ENCODE measurements at regions not wholly inside any gene's neighbourhood (a gene's known extent, or its start where the extent isn't known, plus 50 kb on each side); places are given as distances from the start of the nearest gene placed in this dataset.

DNA sequence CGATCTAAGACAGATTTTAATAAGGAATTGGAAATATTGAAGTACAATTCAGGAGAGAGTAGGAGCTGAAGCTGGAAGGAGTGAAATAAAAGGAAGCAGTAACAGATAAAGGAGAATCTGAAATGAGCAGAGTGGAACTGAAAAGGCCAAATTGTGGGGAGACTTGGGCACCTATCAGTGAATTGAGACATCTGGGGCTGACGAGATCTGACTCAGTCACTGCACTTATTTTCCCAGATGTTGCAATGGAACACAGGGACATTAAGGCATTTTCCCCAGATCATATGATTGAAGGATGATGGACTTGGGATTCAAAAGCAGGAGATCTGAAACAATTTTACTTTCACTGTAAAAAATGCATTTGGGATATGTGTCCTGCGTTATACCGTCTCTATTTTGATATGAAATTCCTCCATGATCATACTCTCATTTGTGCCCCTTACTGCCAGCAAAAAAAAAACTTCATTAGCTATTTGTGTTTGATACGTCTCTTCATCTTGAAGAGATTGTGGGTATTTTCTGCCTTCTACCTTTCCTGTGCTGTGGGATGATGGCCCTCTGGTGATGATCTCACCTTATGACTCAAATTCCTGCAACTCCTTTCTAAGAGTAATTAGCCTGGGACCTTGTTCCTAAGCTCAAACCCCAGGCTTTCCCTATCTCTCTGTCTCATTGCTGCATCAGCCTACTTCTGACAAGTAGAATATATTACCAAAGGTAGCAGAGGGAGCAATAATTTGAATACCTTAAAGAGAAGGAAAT is 278.5 kb upstream of the MAN1A1 start:
- no peak for DNase-seq

DNA sequence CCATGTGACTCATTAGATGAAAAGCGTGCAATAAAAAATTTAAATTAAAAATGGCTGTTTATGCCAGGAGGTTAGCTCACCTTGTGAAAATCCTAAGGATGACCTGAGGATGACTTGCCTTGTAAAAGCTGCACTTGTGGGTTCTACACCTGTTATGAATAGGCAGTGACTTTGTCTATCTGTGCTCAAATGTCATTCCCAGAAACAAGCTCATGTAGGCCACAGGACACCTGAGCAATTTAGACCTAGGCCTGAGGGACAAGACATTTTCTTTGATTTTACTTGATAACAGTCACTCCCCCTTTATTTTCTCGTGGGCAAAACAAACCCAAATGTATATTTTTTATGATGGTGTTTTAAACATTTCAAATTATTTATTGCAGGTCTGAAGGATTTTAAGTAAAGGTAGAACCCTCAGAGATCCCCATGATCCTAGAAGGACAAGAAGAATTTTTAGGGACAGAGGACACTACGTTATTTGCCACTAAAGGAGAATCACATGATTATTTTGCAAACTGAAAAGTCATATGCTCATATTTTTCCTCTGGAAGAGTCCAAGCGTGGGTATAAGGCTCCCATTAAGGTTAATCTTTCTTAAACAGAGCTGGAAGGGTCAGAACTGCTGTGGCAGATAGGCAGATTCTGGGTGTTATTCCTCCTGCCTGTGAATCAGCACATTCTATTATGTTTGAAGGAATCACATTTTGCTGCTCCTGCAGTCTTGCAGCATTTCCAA is 277.5 kb upstream of the MAN1A1 start:
- DNase-seq: no peak

DNA sequence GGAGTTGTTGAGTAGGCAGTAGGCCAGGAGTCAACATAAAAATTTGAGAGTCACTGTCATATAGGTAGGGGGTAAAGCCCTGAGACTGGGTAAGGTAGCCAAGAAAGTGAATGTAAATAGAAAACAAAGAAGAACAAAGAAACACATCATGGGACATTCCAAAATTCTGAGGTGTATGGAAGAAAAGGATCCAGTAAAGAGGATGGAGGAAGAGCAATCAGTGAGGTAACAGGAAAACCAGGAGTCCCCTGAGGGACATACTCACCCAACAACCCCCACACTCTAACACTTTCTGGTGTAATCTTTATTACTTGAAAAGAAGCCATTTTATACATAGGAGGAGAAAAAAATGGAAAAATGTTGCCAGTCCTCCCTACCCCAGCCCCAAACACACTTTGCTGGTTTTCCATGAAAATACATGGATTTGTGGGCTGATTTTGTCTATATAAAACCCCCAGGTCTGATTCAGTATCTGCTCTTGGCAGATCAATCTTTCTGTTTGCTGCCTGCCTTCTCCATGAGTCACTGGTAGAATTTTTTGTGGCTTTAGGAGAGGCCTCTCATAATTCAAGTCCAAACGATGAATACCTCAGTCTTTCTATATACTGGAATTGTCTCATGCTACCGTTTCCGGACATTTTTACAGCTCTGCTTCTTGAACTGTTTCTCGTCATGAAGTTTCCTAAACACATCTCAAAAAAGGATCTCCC is 271.4 kb upstream of the MAN1A1 start:
- no peak for DNase-seq

DNA sequence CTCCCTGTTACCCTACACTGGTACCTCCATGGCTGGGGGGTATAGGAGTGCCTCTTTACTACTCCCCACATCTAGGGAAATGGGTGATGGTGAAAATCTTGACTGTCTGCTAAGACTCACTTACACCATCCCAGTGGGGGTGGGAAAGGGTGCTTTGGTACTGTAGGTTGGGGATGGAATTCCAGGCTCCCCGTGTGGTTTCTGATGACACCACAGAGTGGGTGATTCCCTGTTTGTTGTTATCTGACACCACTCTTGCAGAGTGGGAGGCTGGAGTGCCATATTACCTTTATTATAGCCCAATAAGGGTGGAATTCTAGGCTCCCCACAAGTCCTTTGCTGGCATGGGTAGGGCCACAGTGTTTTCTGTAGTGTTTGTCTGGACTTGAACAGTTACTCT is 264.6 kb upstream of the MAN1A1 start:
- no peak for DNase-seq

DNA sequence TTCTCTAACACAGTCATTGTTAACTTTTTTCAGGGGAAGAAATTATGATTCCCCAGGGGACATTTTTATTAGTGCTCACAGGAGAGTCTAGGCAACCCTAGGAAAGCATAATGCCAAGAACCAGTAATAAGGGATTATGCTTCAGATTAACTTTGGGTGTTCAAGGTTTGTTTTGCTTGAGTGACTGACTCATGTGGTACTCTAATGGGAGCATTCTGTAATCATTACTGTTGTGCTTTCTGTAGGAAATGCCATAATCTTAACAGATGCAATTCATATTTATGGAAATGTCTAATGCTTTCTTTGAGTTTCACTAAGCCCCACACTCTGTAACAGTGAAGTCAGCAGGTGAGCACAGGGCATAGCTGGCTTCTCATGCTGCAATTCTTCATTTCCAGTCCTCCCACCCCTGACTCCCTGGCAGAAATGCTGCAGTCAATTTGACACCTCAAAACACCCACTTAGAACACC is 263.4 kb upstream of the MAN1A1 start:
- no peak for DNase-seq

DNA sequence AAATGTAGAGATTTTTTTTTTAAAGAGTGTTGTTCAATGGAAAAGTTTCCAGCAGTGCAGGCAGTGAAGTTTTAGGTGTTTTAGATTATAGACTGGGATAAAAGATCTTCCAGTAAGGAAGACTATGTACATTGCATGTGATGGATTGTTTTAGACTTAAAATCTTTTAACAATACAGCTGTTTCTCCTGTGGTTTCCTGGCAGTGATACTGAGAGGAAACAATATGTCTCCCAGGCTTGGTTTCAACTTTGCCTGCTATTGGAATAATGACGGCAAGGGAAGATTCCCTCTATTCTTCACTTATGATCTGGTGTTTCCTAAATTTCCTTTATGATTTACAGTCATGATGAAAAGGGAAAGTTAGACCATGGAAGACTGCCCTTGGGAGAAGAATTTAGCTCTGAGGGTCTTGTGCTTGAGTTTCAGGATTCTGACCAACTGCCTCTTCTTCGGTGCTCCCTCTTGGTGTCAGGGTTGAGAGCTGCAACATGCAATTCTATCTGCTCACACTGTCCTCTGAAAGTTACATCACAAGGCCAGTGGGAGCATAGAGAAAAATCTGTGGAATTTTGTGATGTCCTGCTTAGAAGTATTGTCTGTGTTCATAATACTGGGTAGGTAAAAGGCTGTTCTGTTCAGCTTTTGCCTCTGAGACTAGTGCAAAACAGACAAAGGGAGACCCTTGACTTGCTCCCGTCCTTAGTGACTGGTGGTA is 262.8 kb upstream of the MAN1A1 start:
- DNase-seq: no peak

DNA sequence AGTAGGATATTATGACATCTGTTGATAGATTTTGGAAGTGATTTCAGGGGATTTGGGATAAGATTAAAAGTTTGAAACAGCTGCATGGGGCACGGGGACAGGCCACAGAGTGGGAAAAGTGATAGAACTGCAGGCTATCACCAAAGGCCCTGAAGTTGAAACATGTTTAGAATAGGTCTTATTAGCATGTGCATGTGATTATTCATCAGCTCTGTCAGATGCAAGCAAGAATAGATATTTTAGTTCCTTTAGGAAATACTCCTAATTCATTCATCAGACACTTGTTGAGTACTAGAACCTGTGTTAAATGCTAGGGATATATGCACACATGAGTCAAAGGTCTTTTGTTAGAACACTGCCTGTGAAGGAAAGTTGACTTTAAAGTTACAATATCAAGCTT is 261.2 kb upstream of the MAN1A1 start:
- no peak for DNase-seq

DNA sequence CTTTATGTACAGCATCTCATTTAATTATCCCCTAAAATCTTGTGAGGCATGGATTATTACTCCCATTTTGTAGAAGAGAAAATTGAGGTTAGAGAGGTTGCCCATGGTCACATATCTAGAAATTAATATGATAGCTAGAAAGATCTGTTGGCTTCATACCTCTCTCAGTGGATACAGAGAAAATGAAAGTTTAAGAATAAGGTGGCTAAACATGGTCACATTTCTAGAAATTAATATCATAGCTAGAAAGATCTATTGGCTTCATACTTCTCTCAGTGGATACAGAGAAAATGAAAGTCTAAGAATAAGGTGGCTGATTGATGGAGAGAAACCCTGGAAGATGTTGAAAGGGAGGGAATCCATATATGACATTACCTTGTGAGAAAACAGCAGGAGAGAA is 260.7 kb upstream of the MAN1A1 start:
- no peak for DNase-seq

DNA sequence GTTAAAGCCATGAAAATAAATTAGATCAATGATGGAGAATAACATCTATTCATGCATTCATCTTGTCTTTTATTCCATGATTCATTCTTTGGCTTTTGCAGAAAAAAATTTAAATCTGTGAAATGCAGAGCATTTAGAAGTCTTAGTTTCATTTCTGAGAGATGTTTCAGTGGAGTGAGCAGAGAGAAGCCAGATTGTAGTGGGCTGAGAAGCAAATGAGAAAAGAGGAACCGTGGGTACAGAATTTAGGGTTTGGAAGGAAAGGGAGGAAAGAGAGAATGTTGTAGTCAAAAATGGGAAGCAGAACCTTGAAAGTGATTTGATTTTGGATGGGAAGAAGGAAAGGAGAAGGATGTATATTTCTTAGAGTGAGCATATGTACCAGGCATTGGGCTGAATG is 260.3 kb upstream of the MAN1A1 start:
- DNase-seq: no peak

DNA sequence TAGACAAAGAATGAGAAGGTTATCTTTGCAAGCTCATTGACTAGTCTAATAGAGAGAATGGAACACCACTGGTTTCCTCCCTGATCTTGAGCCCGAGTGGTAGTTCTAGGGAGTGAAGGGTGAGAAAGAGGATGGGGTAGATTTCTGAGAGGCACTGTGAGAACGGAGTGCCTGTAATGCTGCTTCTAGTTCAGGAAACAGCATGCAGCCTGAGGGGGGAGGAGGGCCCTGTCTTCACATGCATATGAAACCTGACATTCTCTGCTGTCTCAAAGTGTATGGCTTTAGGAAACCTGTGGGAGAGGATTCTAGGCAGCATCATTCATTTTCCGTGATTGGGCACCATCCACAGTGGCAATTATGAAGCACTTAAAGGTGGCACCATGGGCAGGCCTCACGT is 259.4 kb upstream of the MAN1A1 start:
- DNase-seq: no peak

DNA sequence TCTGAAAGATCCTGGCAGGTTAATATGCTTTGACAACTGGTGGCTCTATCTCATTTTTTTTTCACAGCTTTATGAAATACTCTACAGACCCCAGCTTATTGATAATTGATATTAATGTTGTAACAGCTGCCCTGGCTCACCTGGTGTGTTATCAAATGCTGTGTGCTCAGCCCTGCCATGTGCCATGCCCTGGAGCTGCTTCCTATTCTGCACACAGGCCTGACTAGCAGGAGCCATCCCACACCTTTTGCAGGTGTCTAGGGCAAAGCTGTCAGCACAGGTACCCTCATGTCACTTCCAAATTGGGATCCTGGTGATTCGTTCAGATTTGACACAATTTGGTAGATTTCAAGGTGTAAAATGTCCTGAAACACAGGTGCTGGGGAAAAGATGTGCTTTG is 254.6 kb upstream of the MAN1A1 start:
- DNase-seq: no peak

DNA sequence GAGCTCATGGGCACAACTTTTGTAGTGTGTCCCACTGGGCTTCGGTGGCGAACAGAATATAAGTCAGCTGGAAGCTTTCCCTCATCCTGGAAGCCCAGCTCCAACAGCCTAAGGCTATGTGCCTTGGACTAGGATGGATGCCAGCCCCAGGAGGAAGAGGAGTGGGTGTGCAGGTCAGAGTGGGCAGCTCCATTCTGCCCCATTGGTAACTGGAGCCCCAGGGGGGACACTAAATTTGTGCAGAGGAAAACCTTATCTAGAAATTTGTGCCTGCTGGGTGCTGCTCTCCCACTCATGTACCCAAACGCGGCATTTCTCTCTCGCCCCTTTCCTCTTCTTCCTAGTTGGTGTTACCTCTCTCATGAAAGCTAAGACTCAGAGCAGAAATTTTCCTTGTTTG is 253.9 kb upstream of the MAN1A1 start:
- no peak for DNase-seq

DNA sequence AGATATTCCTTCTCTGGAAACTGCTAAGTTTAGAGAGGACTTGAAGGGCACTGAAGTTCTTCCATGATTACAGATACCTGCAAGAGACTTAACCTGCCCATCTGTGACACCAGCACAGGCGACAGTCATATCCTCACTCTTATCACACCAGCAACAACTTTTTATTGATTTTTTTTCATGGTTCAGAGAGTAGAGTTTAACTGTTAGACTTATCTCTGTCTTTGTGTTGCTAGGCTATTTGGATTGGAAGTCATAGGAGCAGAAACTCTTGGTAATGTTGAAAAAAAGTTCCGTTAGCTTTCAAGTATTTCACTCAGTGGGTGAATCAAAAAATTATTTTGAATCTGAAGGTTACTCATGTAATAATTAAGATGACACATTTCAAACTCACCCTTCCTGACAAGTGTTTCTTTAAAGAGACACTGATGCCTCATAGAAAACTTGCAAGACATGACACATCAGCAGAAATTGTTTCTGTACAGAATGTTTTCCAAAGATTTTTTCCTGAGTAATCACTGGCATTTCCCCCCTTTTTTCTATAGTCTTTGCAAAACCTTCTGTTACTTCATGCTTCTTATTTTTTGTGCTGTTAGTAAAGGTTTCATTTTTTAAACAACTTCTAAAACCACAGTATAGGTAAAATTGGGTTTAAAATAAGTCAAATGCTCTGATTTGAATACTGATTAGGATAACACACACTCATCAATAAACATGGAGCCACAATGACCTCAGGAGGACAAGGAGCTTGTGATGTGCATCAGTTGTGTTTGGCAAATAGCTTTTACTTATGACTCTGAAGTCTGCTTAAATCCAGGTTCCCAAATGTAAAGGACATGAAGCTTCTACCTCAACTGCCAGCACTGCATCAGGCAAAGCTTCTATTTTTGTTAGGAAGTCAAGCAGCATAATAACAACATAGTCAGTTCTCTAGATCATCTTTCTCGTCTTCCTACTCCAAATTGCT is 252.9 kb upstream of the MAN1A1 start:
- no peak for DNase-seq

DNA sequence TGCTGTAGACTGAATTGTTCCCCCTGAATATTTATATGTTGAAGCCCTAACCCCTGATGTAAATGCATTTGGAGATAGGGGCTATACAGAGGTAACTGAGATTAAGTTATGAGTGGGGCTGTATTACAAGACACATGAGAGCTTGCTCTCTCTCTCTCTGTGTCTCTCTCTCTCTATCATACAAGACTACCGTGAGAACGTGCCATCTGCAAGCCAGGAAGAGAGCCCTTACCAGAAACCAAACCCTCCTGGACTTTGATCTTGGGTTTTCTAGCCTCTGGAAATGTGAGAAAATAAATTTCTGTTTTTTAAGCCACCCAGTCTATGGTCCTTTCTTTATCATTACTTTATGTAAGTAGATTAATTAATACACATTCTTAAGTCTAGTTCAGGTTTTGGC is 249.3 kb upstream of the MAN1A1 start:
- DNase-seq: no peak

DNA sequence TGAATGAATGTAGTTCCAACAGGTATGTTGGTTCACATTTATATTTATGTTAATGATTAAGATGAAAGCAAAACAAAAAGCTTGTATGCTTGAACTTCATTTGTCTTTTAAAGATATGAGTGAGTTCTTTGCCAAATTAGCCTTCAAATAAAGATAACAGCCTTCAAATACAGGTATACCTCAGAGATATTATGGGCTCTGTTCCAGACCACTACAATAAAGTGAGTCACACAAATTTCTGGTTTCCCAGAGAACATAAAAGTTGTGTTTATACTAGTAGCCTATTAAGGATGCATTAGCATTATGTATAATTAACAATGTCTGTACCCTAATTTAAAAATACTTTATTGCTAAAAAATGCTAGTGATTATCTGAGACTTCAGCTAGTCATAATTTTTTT is 245.3 kb upstream of the MAN1A1 start:
- DNase-seq: no peak

DNA sequence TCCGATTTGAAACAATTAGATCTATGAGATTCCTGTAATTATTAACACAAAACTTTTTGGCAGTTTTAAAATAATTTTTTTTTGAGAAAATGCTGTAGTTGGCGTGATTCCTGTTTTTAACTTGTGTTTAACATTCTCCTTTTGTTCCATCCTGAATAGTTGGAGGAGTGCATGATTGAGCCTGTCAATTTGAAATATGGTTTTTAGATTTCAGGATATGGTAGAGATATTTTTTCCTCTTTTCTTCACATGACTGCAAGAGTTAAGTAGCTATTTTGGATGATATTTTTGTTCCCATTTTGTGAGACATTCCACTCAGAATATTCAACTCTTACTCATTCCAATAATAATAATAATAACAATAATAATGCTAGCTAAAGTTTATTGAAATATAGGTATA is 241.7 kb upstream of the MAN1A1 start:
- no peak for DNase-seq

DNA sequence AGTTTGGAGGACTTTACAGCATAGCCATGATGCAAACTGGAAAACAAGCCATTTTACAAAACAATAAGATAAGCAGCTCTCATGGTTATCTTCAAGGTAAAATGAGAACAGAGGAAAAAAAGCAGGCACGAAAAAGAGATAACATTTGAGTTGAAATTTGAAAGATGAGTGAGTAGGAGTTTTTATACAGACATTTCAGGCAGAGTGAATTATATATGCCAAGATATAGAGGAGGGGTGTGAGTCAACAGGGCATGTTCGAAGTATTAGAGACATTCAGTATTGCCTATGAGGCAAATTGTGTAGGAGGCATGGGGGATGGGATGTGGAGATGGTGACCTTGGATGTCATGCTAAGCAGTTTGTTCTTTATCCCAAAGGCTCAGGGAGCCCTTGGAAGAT is 240.5 kb upstream of the MAN1A1 start:
- DNase-seq: no peak

DNA sequence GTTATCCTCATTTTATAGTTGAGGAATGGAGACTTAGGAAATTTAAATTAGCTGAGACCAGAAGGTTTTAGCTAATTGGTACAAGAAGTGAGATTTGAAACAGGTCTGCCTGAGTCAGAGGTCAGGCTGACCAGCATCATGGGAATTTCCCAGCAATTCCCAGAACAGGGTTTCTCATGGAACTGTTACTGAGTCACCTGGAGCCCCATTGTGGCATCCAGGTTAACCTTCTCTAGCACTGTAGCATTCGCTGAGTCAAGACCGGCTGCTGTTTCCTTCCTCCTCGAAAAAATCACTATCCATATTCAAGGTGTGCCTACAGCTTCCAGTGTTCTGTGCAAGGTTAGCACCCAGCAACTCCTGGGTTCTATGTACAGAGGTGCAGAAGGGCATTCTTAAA is 238.0 kb upstream of the MAN1A1 start:
- no peak for DNase-seq

DNA sequence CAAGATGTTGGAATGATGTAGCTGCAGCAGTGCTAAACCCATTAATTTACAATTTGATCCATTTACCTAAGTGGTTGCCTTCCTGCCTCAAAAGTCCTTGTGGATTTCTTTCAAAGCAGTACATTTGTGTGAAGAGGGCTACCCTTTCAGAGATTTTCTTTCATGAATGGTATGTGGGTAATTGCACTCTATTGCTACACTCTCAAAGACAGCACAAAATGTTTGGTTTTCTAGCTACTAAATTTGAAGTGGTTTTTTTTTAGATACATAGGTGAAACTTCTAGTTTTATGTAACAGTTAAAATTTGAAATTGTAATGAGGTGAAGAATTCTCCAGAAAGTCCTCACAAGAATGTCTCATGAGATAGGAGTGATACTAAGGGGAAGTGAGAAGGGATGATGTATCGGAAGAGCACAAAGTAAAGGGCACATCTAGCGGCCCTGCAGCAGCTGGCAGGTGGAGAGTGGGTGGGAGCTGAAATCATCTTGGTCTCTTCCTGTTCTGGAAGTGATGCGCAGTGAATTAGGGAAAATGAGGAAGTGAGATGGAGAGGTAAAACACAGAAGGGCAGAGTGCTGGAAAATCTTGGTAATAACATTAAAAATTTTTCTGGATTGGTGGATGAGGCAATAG is 236.8 kb upstream of the MAN1A1 start:
- DNase-seq: no peak

DNA sequence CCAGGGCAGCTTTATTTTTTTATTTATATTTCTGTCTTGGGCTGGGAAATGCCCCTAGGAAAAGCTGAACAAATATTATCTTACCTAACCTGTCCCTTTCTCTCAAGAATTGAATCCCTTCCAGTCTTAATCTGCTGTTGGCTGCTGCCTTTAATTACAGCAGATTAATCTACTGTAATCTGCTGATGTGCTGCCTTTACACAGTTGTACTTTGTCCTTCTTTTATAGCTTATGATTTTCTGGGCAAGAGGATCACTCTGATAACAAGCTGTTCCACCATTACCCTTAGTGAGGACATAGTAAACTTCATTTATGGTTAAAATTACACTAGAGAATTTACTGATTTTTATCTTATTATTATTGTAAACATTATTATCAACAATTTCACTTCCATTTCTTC is 234.5 kb upstream of the MAN1A1 start:
- DNase-seq: no peak

DNA sequence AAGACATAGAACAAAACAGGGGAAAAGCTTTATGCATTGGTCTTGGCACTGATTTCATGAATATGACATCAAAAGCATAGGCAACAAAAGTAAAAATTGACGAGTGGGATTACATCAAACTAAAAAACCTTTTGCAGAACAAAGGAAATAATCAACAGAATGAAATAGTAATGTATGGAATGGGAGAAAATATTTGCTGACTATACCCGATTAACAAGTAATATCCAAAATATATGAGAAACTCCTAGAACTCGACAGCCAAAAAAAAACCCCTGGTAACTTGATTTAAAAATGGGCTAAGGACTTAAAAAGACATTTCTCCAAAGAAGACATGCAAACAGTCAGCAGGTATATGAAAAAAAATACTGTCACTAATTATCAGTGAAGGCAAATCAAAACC is 231.7 kb upstream of the MAN1A1 start:
- no peak for DNase-seq

DNA sequence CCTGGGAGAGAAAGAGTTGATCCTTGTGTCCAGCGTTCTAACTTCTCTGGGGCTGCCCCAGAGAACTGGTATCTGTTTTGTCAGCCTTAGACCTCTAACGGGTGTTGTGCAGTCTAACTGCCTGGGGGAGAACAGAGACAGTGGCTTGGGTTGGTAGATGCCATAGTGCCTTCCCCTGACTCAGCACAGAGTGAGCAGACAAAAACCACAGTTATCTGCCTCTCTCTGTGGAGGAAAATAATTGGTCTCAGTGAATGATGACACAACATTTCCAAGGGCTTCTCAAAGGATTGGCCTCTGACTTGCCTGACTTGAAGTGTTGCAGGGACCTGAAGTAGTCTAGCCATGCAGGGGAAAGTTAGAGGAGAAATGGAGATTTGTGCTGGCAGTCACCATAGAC is 226.2 kb upstream of the MAN1A1 start:
- no peak for DNase-seq

Measured in NCI-H1930 (cell line).